ENCODE measurements at regions not wholly inside any gene's neighbourhood (a gene's known extent, or its start where the extent isn't known, plus 50 kb on each side); places are given as distances from the start of the nearest gene placed in this dataset.

GRCh38 chr5:67426961-67427849 is 230.6 kb upstream of the CD180 start:
- Histone ChIP-seq H3K9me3 (ENCODE audit: control insufficient read depth in 2 of 2, insufficient read depth in 1 of 2, low read depth in 1 of 2, low read length in 1 of 2) (no peaks in the 10 kb centered on the region), H3K4me3 (ENCODE audit: low read depth in 1 of 2, low read length in 2 of 2) (no peak overlapping the region), H3K4me1 (ENCODE audit: control insufficient read depth in 2 of 2, insufficient read depth in 2 of 2, low read length in 1 of 2) (no peaks in the 10 kb centered on the region), H3K27ac (ENCODE audit: low read depth in 2 of 2, low read length in 1 of 2) (no peak overlapping the region), H3K27me3 (ENCODE audit: control insufficient read depth in 1 of 2, insufficient read depth in 2 of 2, low read length in 2 of 2) (no peaks in the 10 kb centered on the region), H3K36me3 (ENCODE audit: control insufficient read depth in 2 of 2, insufficient read depth in 2 of 2, low read length in 1 of 2) (no peaks in the 10 kb centered on the region)
- WGBS, 2 donors = 81 to 93% methylated on average over 2 of the region's 2 CpGs

- Histone ChIP-seq H3K9me3 (ENCODE audit: control insufficient read depth in 2 of 2, insufficient read depth in 1 of 2, low read depth in 1 of 2, low read length in 1 of 2) (no peaks in the 10 kb centered on the region), H3K4me1 (ENCODE audit: control insufficient read depth in 2 of 2, insufficient read depth in 2 of 2, low read length in 1 of 2) (no peaks in the 10 kb centered on the region), H3K27ac (ENCODE audit: low read depth in 2 of 2, low read length in 1 of 2) (no peak overlapping the region), H3K4me3 (ENCODE audit: low read depth in 1 of 2, low read length in 2 of 2) (no peak overlapping the region), H3K27me3 (ENCODE audit: control insufficient read depth in 1 of 2, insufficient read depth in 2 of 2, low read length in 2 of 2) (no peaks in the 10 kb centered on the region), H3K36me3 (ENCODE audit: control insufficient read depth in 2 of 2, insufficient read depth in 2 of 2, low read length in 1 of 2) (no peaks in the 10 kb centered on the region)
- WGBS, 2 donors = 93 to 94% methylated on average over 1 of the region's 1 CpG
Observed at GRCh38 chr5:67425514-67425913, 228.9 kb upstream of the CD180 start.

GRCh38 chr5:67417839-67418238 is 221.2 kb upstream of the CD180 start:
- no peaks in the 10 kb centered on the region for H3K9me3 ChIP-seq (ENCODE audit: control insufficient read depth in 2 of 2, insufficient read depth in 1 of 2, low read depth in 1 of 2, low read length in 1 of 2)
- H3K36me3 ChIP-seq (ENCODE audit: control insufficient read depth in 2 of 2, insufficient read depth in 2 of 2, low read length in 1 of 2) = no peaks in the 10 kb centered on the region
- H3K4me3 ChIP-seq (ENCODE audit: low read depth in 1 of 2, low read length in 2 of 2) = no peak overlapping the region
- H3K27ac ChIP-seq (ENCODE audit: low read depth in 2 of 2, low read length in 1 of 2) = no peak overlapping the region
- 63 to 73% methylated on average over 2 of the region's 2 CpGs for WGBS, 2 donors
- H3K27me3 ChIP-seq (ENCODE audit: control insufficient read depth in 1 of 2, insufficient read depth in 2 of 2, low read length in 2 of 2) = no peaks in the 10 kb centered on the region
- H3K4me1 ChIP-seq (ENCODE audit: control insufficient read depth in 2 of 2, insufficient read depth in 2 of 2, low read length in 1 of 2) = no peaks in the 10 kb centered on the region

GRCh38 chr5:67416986-67417385 is 220.4 kb upstream of the CD180 start:
- H3K4me3 ChIP-seq (ENCODE audit: low read depth in 1 of 2, low read length in 2 of 2) = no peak overlapping the region
- no peaks in the 10 kb centered on the region for H3K4me1 ChIP-seq (ENCODE audit: control insufficient read depth in 2 of 2, insufficient read depth in 2 of 2, low read length in 1 of 2)
- H3K9me3 ChIP-seq (ENCODE audit: control insufficient read depth in 2 of 2, insufficient read depth in 1 of 2, low read depth in 1 of 2, low read length in 1 of 2) = no peaks in the 10 kb centered on the region
- H3K27me3 ChIP-seq (ENCODE audit: control insufficient read depth in 1 of 2, insufficient read depth in 2 of 2, low read length in 2 of 2) = no peaks in the 10 kb centered on the region
- no peaks in the 10 kb centered on the region for H3K36me3 ChIP-seq (ENCODE audit: control insufficient read depth in 2 of 2, insufficient read depth in 2 of 2, low read length in 1 of 2)
- no peak overlapping the region for H3K27ac ChIP-seq (ENCODE audit: low read depth in 2 of 2, low read length in 1 of 2)
- WGBS, 2 donors = 85 to 89% methylated on average over 2 of the region's 2 CpGs

GRCh38 chr5:67416133-67416937 is 219.7 kb upstream of the CD180 start:
- Histone ChIP-seq H3K9me3 (ENCODE audit: control insufficient read depth in 2 of 2, insufficient read depth in 1 of 2, low read depth in 1 of 2, low read length in 1 of 2) (no peaks in the 10 kb centered on the region), H3K27ac (ENCODE audit: low read depth in 2 of 2, low read length in 1 of 2) (no peak overlapping the region), H3K27me3 (ENCODE audit: control insufficient read depth in 1 of 2, insufficient read depth in 2 of 2, low read length in 2 of 2) (no peaks in the 10 kb centered on the region), H3K36me3 (ENCODE audit: control insufficient read depth in 2 of 2, insufficient read depth in 2 of 2, low read length in 1 of 2) (no peaks in the 10 kb centered on the region), H3K4me1 (ENCODE audit: control insufficient read depth in 2 of 2, insufficient read depth in 2 of 2, low read length in 1 of 2) (no peaks in the 10 kb centered on the region), H3K4me3 (ENCODE audit: low read depth in 1 of 2, low read length in 2 of 2) (no peak overlapping the region)
- WGBS, 2 donors = 69 to 72% methylated on average over 1 of the region's 1 CpG

GRCh38 chr5:67414712-67415111 is 218.1 kb upstream of the CD180 start:
- Histone ChIP-seq H3K27ac (ENCODE audit: low read depth in 2 of 2, low read length in 1 of 2) (no peak overlapping the region), H3K4me1 (ENCODE audit: control insufficient read depth in 2 of 2, insufficient read depth in 2 of 2, low read length in 1 of 2) (no peaks in the 10 kb centered on the region), H3K27me3 (ENCODE audit: control insufficient read depth in 1 of 2, insufficient read depth in 2 of 2, low read length in 2 of 2) (no peaks in the 10 kb centered on the region), H3K4me3 (ENCODE audit: low read depth in 1 of 2, low read length in 2 of 2) (no peak overlapping the region), H3K9me3 (ENCODE audit: control insufficient read depth in 2 of 2, insufficient read depth in 1 of 2, low read depth in 1 of 2, low read length in 1 of 2) (no peaks in the 10 kb centered on the region), H3K36me3 (ENCODE audit: control insufficient read depth in 2 of 2, insufficient read depth in 2 of 2, low read length in 1 of 2) (no peaks in the 10 kb centered on the region)

- WGBS, 2 donors = 78 to 82% methylated on average over 3 of the region's 3 CpGs
- H3K4me1 ChIP-seq (ENCODE audit: control insufficient read depth in 2 of 2, insufficient read depth in 2 of 2, low read length in 1 of 2) = no peaks in the 10 kb centered on the region
Observed at GRCh38 chr5:67413721-67414120, 217.1 kb upstream of the CD180 start.

GRCh38 chr5:67409126-67409777 is 212.7 kb upstream of the CD180 start:
- Histone ChIP-seq H3K36me3 (ENCODE audit: control insufficient read depth in 2 of 2, insufficient read depth in 2 of 2, low read length in 1 of 2) (no peaks in the 10 kb centered on the region), H3K4me3 (ENCODE audit: low read depth in 1 of 2, low read length in 2 of 2) (no peak overlapping the region), H3K9me3 (ENCODE audit: control insufficient read depth in 2 of 2, insufficient read depth in 1 of 2, low read depth in 1 of 2, low read length in 1 of 2) (no peaks in the 10 kb centered on the region), H3K27me3 (ENCODE audit: control insufficient read depth in 1 of 2, insufficient read depth in 2 of 2, low read length in 2 of 2) (no peaks in the 10 kb centered on the region), H3K27ac (ENCODE audit: low read depth in 2 of 2, low read length in 1 of 2) (no peak overlapping the region), H3K4me1 (ENCODE audit: control insufficient read depth in 2 of 2, insufficient read depth in 2 of 2, low read length in 1 of 2) (no peaks in the 10 kb centered on the region)
- 68 to 76% methylated on average over 4 of the region's 4 CpGs for WGBS, 2 donors

More at GRCh38 chr5:67413721-67414120, 217.1 kb upstream of the CD180 start:
- H3K27ac ChIP-seq (ENCODE audit: low read depth in 2 of 2, low read length in 1 of 2) = no peak overlapping the region
- H3K9me3 ChIP-seq (ENCODE audit: control insufficient read depth in 2 of 2, insufficient read depth in 1 of 2, low read depth in 1 of 2, low read length in 1 of 2) = no peaks in the 10 kb centered on the region
- no peaks in the 10 kb centered on the region for H3K36me3 ChIP-seq (ENCODE audit: control insufficient read depth in 2 of 2, insufficient read depth in 2 of 2, low read length in 1 of 2)
- H3K4me3 ChIP-seq (ENCODE audit: low read depth in 1 of 2, low read length in 2 of 2) = no peak overlapping the region
- no peaks in the 10 kb centered on the region for H3K27me3 ChIP-seq (ENCODE audit: control insufficient read depth in 1 of 2, insufficient read depth in 2 of 2, low read length in 2 of 2)

GRCh38 chr5:67407979-67408378 is 211.4 kb upstream of the CD180 start:
- no peaks in the 10 kb centered on the region for H3K4me1 ChIP-seq (ENCODE audit: control insufficient read depth in 2 of 2, insufficient read depth in 2 of 2, low read length in 1 of 2)
- H3K36me3 ChIP-seq (ENCODE audit: control insufficient read depth in 2 of 2, insufficient read depth in 2 of 2, low read length in 1 of 2) = no peaks in the 10 kb centered on the region
- 46 to 72% methylated on average over 2 of the region's 2 CpGs for WGBS, 2 donors
- H3K27ac ChIP-seq (ENCODE audit: low read depth in 2 of 2, low read length in 1 of 2) = no peak overlapping the region
- H3K27me3 ChIP-seq (ENCODE audit: control insufficient read depth in 1 of 2, insufficient read depth in 2 of 2, low read length in 2 of 2) = no peaks in the 10 kb centered on the region
- H3K4me3 ChIP-seq (ENCODE audit: low read depth in 1 of 2, low read length in 2 of 2) = no peak overlapping the region
- no peaks in the 10 kb centered on the region for H3K9me3 ChIP-seq (ENCODE audit: control insufficient read depth in 2 of 2, insufficient read depth in 1 of 2, low read depth in 1 of 2, low read length in 1 of 2)
